AG09319 (cell line): ENCODE measurements at regions not wholly inside any gene's neighbourhood (a gene's known extent, or its start where the extent isn't known, plus 50 kb on each side); places are given as distances from the start of the nearest gene placed in this dataset.
"Not testable (repeated sequence)": the region's sequence is repeated elsewhere in the genome, so short reads cannot be mapped to it uniquely, and the experiment has no call there.

Experiments
- DNase-seq: peaks from one replicate; pipeline ENCODE4 v3.0.0-alpha.2; 2010; ENCODE audit warnings: low read depth; ENCODE audit errors: extremely low read depth
- CTCF ChIP-seq: IDR thresholded peaks from 2 replicates; pipeline ENCODE4 v1.5.1; 2011; ENCODE audit warnings: low read depth, mild to moderate bottlenecking, inconsistent platforms, low read length, moderate library complexity

- no peak for TF ChIP-seq CTCF
- DNase-seq: no peak
These were observed 218.4 kb upstream of the SLCO3A1 start for GRCh38 chr15:91635080-91635479.

- no peak for TF ChIP-seq CTCF
- DNase-seq: no peak
These were observed 217.9 kb upstream of the SLCO3A1 start for GRCh38 chr15:91635641-91636040.

GRCh38 chr15:91649016-91649415 lies 204.5 kb upstream of the SLCO3A1 start:
- no peak for DNase-seq
- TF ChIP-seq CTCF: no peak

- no peak for DNase-seq
- TF ChIP-seq CTCF: no peak
These were observed 203.6 kb upstream of the SLCO3A1 start for GRCh38 chr15:91649831-91650321.

- TF ChIP-seq CTCF: no peak
- DNase-seq: no peak
These were observed 202.3 kb upstream of the SLCO3A1 start for GRCh38 chr15:91651251-91651650.

- TF ChIP-seq CTCF: no peak
- no peak for DNase-seq
These were observed 200.8 kb upstream of the SLCO3A1 start for GRCh38 chr15:91652610-91653207.

- DNase-seq: not testable (repeated sequence)
These were observed 197.8 kb upstream of the SLCO3A1 start for GRCh38 chr15:91655563-91656290.
